CD4-positive, alpha-beta T cell (primary cell): ENCODE measurements at regions not wholly inside any gene's neighbourhood (a gene's known extent, or its start where the extent isn't known, plus 50 kb on each side); places are given as distances from the start of the nearest gene placed in this dataset.

ENCODE experiments used
- ATAC-seq: fragments of 200-7000 bp; cut with Tn5 transposase; one replicate; pipeline ENCODE4 v1.10.0; 2022; ENCODE audit warnings: mild to moderate bottlenecking; ENCODE audit not compliant: poor library complexity
- CTCF ChIA-PET: fragments of 350-600 bp; sonication (Branson Sonifier 250); formaldehyde crosslinking; loops from one replicate; lab custom pipeline; 2021; ENCODE audit warnings: antibody characterized with exemption, inconsistent platforms; lab: Charles Lee
- POLR2A ChIA-PET: fragments of 350-600 bp; sonication (Branson Sonifier 250); formaldehyde crosslinking; loops from one replicate; lab custom pipeline; 2021; ENCODE audit warnings: antibody characterized with exemption, inconsistent platforms; lab: Charles Lee
- DNase-seq, 14 experiments: peaks; one replicate each; pipeline ENCODE4 v3.0.0-alpha.2; 2013 to 2020; ENCODE audit warnings: mixed read lengths in 2 of 14
- H3K27ac ChIP-seq, 2 donors: one replicate each; pipeline versions ENCODE4 v1.5.1 to v1.7.0; 2013; ENCODE audit warnings: low read length in 2 of 2, low read depth in 1 of 2, mild to moderate bottlenecking in 1 of 2
- H3K27me3 ChIP-seq, 2 experiments: 1 replicate in 1 of 2; 2 replicates in 1 of 2; pipeline versions ENCODE4 v1.6.1 to v1.7.0; 2013; ENCODE audit warnings: low read length in 2 of 2, control low read depth in 1 of 2, mild to moderate bottlenecking in 1 of 2, moderate library complexity in 1 of 2; ENCODE audit not compliant: insufficient read depth in 2 of 2, control insufficient read depth in 1 of 2
- H3K36me3 ChIP-seq: one replicate; pipeline ENCODE4 v1.6.1; 2013; ENCODE audit warnings: low read length, control low read depth; ENCODE audit not compliant: insufficient read depth
- H3K4me1 ChIP-seq: one replicate; pipeline ENCODE4 v1.6.1; 2013; ENCODE audit warnings: low read length, control low read depth; ENCODE audit not compliant: insufficient read depth
- H3K4me3 ChIP-seq: one replicate; pipeline ENCODE4 v1.5.1; 2013; ENCODE audit warnings: mild to moderate bottlenecking, low read length, moderate library complexity
- H3K9me3 ChIP-seq, 2 experiments: 1 replicate in 1 of 2; 2 replicates in 1 of 2; pipeline versions ENCODE4 v1.6.1 to v1.7.0; 2013; ENCODE audit warnings: low read length in 2 of 2, mild to moderate bottlenecking in 2 of 2, control low read depth in 1 of 2, moderate library complexity in 1 of 2; ENCODE audit not compliant: control insufficient read depth in 1 of 2, insufficient read depth in 1 of 2
- H3K27ac Mint-ChIP-seq: one replicate; pipeline ENCODE4 v1.8.0; 2020; ENCODE audit warnings: mixed read lengths
- H3K27me3 Mint-ChIP-seq: one replicate; pipeline ENCODE4 v1.8.0; 2021; ENCODE audit warnings: mixed read lengths
- H3K36me3 Mint-ChIP-seq: one replicate; pipeline ENCODE4 v1.8.0; 2021; ENCODE audit warnings: low read depth, mixed read lengths
- H3K4me1 Mint-ChIP-seq: one replicate; pipeline ENCODE4 v1.8.0; 2021; ENCODE audit warnings: low read depth, mixed read lengths
- H3K4me3 Mint-ChIP-seq: one replicate; pipeline ENCODE4 v1.8.0; 2020; ENCODE audit warnings: mild to moderate bottlenecking, mixed read lengths
- H3K9me3 Mint-ChIP-seq: one replicate; pipeline ENCODE4 v1.8.0; 2020; ENCODE audit warnings: mixed read lengths
- intact Hi-C, 2 experiments: fragments of 100-400 bp; cut with DNase I in 1 of 2; cut with micrococcal nuclease in 1 of 2; formaldehyde crosslinking; loops; one replicate each; pipeline versions ENCODE4 v1.15.1 to v1.9.0; 2023 to 2025; cut with DNase I, micrococcal nuclease
- TF ChIP-seq, protein P1 (sequence below): fragments of 200-600 bp; IDR thresholded peaks from one replicate; pipeline ENCODE4 v1.8.0; 2022; ENCODE audit warnings: antibody characterized with exemption, mild to moderate bottlenecking

DNA sequence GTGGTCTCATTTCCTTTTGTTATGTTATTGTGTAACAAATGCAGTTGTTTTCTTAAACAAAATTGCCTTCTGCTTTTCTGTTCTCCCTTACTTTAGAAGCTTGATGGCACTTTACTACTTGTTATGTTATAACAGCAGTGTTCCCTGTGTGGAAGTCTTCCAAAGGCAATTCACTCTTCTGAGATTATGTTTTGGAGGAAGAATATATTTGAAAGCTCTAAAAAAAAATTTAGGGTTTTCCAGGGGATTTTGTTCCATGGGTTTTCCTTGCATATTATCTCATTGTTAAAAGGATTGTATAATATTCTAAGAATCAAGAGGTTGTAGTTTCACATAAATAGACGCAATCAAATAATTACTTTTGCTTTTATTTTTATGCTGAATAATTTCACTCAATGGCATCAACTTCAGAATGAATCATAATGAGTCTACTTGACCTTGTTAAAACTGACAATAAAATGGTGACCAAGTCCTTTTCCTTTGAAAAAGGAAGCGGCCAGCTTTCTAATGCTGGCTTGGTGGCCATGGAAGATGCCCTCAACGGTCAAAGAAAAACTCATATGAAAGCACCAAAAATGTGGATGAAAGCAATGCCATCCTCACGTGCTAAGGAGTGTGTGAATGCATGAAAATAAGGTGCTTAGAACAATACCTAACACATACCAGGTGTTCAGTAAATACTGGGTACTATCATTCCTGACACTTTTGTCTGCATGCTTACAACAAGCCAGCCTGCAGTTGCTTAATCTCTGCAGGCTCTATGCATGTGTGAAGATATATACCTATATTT, 92.4 kb upstream of the KLF6 start:
- no peaks in the 10 kb centered on the region for H3K27me3 ChIP-seq
- Mint-ChIP-seq H3K36me3 (no peaks in the 10 kb centered on the region), H3K9me3 (no peaks in the 10 kb centered on the region), H3K4me1 (peaks cover 51% of the 10 kb centered on the region), H3K4me3 (peak overlapping the region; percentile 3), H3K27ac (peak overlapping the region; percentile 84), H3K27me3 (no peaks in the 10 kb centered on the region)
- POLR2A ChIA-PET, result interaction anchor here (0.7 to 6.8 kb wide), 4 partner anchors 15 to 100 kb away, joined by 3 to 147 read pairs (median 6); partner anchors contain the start of gene KLF6
- intact Hi-C loops, result loop anchor here in 1 of 2 experiments (5.0 to 10.0 kb wide), 2 partner anchors 67 to 210 kb away; no protein-coding TSS in a partner anchor
- no peaks in the 10 kb centered on the region for H3K36me3 ChIP-seq
- no peak for ATAC-seq
- H3K4me3 ChIP-seq, result peak overlapping the region; percentile 13
- no peaks in the 10 kb centered on the region for H3K9me3 ChIP-seq
- peak in 1 of 14 experiments; percentile 24 for DNase-seq
- H3K27ac ChIP-seq, result peak overlapping the region; percentile 81 to 89
- CTCF ChIA-PET, result no interaction called here
- TF ChIP-seq, protein P1, sequence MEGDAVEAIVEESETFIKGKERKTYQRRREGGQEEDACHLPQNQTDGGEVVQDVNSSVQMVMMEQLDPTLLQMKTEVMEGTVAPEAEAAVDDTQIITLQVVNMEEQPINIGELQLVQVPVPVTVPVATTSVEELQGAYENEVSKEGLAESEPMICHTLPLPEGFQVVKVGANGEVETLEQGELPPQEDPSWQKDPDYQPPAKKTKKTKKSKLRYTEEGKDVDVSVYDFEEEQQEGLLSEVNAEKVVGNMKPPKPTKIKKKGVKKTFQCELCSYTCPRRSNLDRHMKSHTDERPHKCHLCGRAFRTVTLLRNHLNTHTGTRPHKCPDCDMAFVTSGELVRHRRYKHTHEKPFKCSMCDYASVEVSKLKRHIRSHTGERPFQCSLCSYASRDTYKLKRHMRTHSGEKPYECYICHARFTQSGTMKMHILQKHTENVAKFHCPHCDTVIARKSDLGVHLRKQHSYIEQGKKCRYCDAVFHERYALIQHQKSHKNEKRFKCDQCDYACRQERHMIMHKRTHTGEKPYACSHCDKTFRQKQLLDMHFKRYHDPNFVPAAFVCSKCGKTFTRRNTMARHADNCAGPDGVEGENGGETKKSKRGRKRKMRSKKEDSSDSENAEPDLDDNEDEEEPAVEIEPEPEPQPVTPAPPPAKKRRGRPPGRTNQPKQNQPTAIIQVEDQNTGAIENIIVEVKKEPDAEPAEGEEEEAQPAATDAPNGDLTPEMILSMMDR, result no peak
- H3K4me1 ChIP-seq, result peaks cover 46% of the 10 kb centered on the region

GRCh38 chr10:3876350-3876962, 91.4 kb upstream of the KLF6 start:
- Mint-ChIP-seq H3K27me3 (no peaks in the 10 kb centered on the region), H3K9me3 (no peaks in the 10 kb centered on the region), H3K27ac (peak overlapping the region; percentile 84), H3K36me3 (no peaks in the 10 kb centered on the region), H3K4me3 (peak overlapping the region; percentile 69), H3K4me1 (peaks cover 60% of the 10 kb centered on the region)
- Histone ChIP-seq H3K4me3 (no peak overlapping the region), H3K9me3 (no peaks in the 10 kb centered on the region), H3K4me1 (peaks cover 55% of the 10 kb centered on the region), H3K27ac (peak overlapping the region; percentile 81 to 89), H3K36me3 (no peaks in the 10 kb centered on the region), H3K27me3 (no peaks in the 10 kb centered on the region)
- TF ChIP-seq, protein P1, result no peak
- ChIA-PET CTCF (interaction anchor here (0.5 to 1.4 kb wide), 4 partner anchors 91 to 1872 kb away, joined by 3 to 4 read pairs (median 3); no protein-coding TSS in a partner anchor), POLR2A (interaction anchor here (0.7 to 6.8 kb wide), 15 partner anchors 10 to 207 kb away, joined by 3 to 147 read pairs (median 8); partner anchors contain the start of gene KLF6)
- ATAC-seq (no peak), DNase-seq (no peak)
- intact Hi-C loops, result loop anchor here in 1 of 2 experiments (5.0 to 10.0 kb wide), 2 partner anchors 68 to 209 kb away; no protein-coding TSS in a partner anchor

- intact Hi-C loops, result loop anchor here in 1 of 2 experiments (2.0 to 10.0 kb wide), 3 partner anchors 23 to 209 kb away; no protein-coding TSS in a partner anchor
- H3K4me3 Mint-ChIP-seq, result peak overlapping the region; percentile 69
- H3K27me3 Mint-ChIP-seq, result no peaks in the 10 kb centered on the region
- DNase-seq, result no peak
- TF ChIP-seq, protein P1, result no peak
- Histone ChIP-seq H3K9me3 (no peaks in the 10 kb centered on the region), H3K36me3 (no peaks in the 10 kb centered on the region), H3K27me3 (no peaks in the 10 kb centered on the region), H3K27ac (peak overlapping the region; percentile 81 to 89), H3K4me3 (peak overlapping the region; percentile 17), H3K4me1 (peaks cover 55% of the 10 kb centered on the region)
- H3K36me3 Mint-ChIP-seq, result no peaks in the 10 kb centered on the region
- no peak for ATAC-seq
- H3K4me1 Mint-ChIP-seq, result peaks cover 62% of the 10 kb centered on the region
- peak overlapping the region; percentile 84 for H3K27ac Mint-ChIP-seq
- H3K9me3 Mint-ChIP-seq, result no peaks in the 10 kb centered on the region
- ChIA-PET CTCF (interaction anchor here (0.5 to 1.6 kb wide), 4 partner anchors 17 to 259 kb away, joined by 3 to 5 read pairs (median 3); no protein-coding TSS in a partner anchor), POLR2A (interaction anchor here (1.0 to 6.8 kb wide), 17 partner anchors 10 to 208 kb away, joined by 4 to 147 read pairs (median 8); partner anchors contain the start of gene KLF6)
Measured at GRCh38 chr10:3875842-3876235, 90.8 kb upstream of the KLF6 start.
